ENCODE measurements at regions not wholly inside any gene's neighbourhood (a gene's known extent, or its start where the extent isn't known, plus 50 kb on each side); places are given as distances from the start of the nearest gene placed in this dataset.

- no peak for DNase-seq (ENCODE audit: low spot score)
- H3K4me3 ChIP-seq, result no peak overlapping the region
- H3K9me2 ChIP-seq (ENCODE audit: insufficient read depth), result no peaks in the 10 kb centered on the region
- H3K27ac ChIP-seq (ENCODE audit: low read depth), result no peak overlapping the region
- H3F3A ChIP-seq (replicated peaks; ENCODE audit: low read depth), result no peaks in the 10 kb centered on the region
- Mint-ChIP-seq H3K27me3 (ENCODE audit: insufficient read depth, low read depth, poor library complexity) (no peaks in the 10 kb centered on the region), H3K4me3 (no peak overlapping the region), H3K27ac (no peak overlapping the region), H3K36me3 (ENCODE audit: low read depth) (no peaks in the 10 kb centered on the region), H3K9me3 (no peaks in the 10 kb centered on the region), H3K4me1 (no peaks in the 10 kb centered on the region; the same call in 2 of the 3 replicates)
- H3K79me2 ChIP-seq (replicated peaks; ENCODE audit: insufficient read depth), result no peaks in the 10 kb centered on the region
- no peak overlapping the region for H2AFZ ChIP-seq
- H3K4me2 ChIP-seq, result no peak overlapping the region
- no peaks in the 10 kb centered on the region for H3K4me1 ChIP-seq (ENCODE audit: insufficient read depth)
- no peak for TF ChIP-seq EZH2phosphoT487 (IDR thresholded peaks at IDR 0.05; ENCODE audit: unreplicated experiment)
- no peak for TF ChIP-seq ETS1 (IDR thresholded peaks at IDR 0.05)
- TF ChIP-seq ZNF114 (CRISPR knock-in tag; IDR thresholded peaks at IDR 0.05), result no peak
- no peak for TF ChIP-seq CREB1 (CRISPR knock-in tag; IDR thresholded peaks at IDR 0.05; ENCODE audit: low read depth)
- TF ChIP-seq ZNF462 (CRISPR knock-in tag; IDR thresholded peaks at IDR 0.05), result no peak
- TF ChIP-seq NANOG (IDR thresholded peaks at IDR 0.05; ENCODE audit: borderline replicate concordance), result no peak
- no peak for TF ChIP-seq CTCF (conservative IDR thresholded peaks at IDR 0.05; ENCODE audit: low read depth in 2 of 2)
- no peak for TF ChIP-seq STAT1 (IDR thresholded peaks at IDR 0.05; ENCODE audit: unreplicated experiment)
- TF ChIP-seq JUNB (IDR thresholded peaks at IDR 0.05; ENCODE audit: unreplicated experiment), result no peak
- no peak for TF ChIP-seq EZH2 (IDR thresholded peaks at IDR 0.05; ENCODE audit: low read depth, unreplicated experiment)
- no peak for TF ChIP-seq POLR2AphosphoS5 (IDR thresholded peaks at IDR 0.05; ENCODE audit: low read depth)
- H3K36me3 ChIP-seq (ENCODE audit: insufficient read depth), result no peaks in the 10 kb centered on the region
- no peaks in the 10 kb centered on the region for H3K27me3 ChIP-seq (ENCODE audit: insufficient read depth)
- ATAC-seq, result no peak
- H4K20me1 ChIP-seq (replicated peaks; ENCODE audit: insufficient read depth), result no peaks in the 10 kb centered on the region
Observed at GRCh38 chr6:50939931-50940330, 121.3 kb downstream of the TFAP2B start.
